ENCODE measurements at regions not wholly inside any gene's neighbourhood (a gene's known extent, or its start where the extent isn't known, plus 50 kb on each side); places are given as distances from the start of the nearest gene placed in this dataset.
A peak's percentile ranks its signal among the peaks of the same experiment; 100 is the strongest.

GRCh38 chr6:118761645-118762044, 110.3 kb upstream of the CEP85L start:
- no peak for TF ChIP-seq CTCF (IDR thresholded peaks at IDR 0.05; ENCODE audit: unreplicated experiment in 3 of 3)
- H3K4me1 Mint-ChIP-seq, result no peaks in the 10 kb centered on the region
- H3K9me3 Mint-ChIP-seq, result no peaks in the 10 kb centered on the region
- no peaks in the 10 kb centered on the region for H3K36me3 Mint-ChIP-seq (ENCODE audit: low read depth)
- H3K27ac Mint-ChIP-seq, result no peak overlapping the region
- H3K4me3 Mint-ChIP-seq, result no peak overlapping the region
- H3K27me3 Mint-ChIP-seq (ENCODE audit: low read depth), result no peaks in the 10 kb centered on the region

DNA sequence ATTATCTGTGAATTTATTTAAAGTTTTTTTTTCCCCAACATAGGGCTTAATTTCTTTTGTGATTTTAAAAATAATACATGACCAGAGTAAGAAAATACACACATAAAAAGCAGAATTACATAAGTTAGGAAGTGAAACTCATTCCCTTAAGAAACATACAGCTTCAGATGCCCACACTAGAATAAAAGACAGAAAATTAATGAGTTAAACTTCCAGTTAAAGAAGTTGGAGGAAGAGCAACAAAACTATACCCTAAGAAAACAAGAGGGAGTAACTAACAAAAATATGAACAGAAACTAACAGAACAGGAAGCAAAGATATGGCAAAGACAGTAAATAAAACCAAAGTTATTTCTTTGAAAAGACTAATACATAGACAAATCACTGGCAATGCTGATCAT, 107.6 kb upstream of the CEP85L start:
- TF ChIP-seq CTCF (IDR thresholded peaks at IDR 0.05; ENCODE audit: unreplicated experiment in 3 of 3), result no peak
- no peaks in the 10 kb centered on the region for H3K9me3 Mint-ChIP-seq
- H3K4me3 Mint-ChIP-seq, result no peak overlapping the region
- H3K36me3 Mint-ChIP-seq (ENCODE audit: low read depth), result no peaks in the 10 kb centered on the region
- no peak overlapping the region for H3K27ac Mint-ChIP-seq
- peaks cover 4% of the 10 kb centered on the region for H3K27me3 Mint-ChIP-seq (ENCODE audit: low read depth)
- no peaks in the 10 kb centered on the region for H3K4me1 Mint-ChIP-seq

DNA sequence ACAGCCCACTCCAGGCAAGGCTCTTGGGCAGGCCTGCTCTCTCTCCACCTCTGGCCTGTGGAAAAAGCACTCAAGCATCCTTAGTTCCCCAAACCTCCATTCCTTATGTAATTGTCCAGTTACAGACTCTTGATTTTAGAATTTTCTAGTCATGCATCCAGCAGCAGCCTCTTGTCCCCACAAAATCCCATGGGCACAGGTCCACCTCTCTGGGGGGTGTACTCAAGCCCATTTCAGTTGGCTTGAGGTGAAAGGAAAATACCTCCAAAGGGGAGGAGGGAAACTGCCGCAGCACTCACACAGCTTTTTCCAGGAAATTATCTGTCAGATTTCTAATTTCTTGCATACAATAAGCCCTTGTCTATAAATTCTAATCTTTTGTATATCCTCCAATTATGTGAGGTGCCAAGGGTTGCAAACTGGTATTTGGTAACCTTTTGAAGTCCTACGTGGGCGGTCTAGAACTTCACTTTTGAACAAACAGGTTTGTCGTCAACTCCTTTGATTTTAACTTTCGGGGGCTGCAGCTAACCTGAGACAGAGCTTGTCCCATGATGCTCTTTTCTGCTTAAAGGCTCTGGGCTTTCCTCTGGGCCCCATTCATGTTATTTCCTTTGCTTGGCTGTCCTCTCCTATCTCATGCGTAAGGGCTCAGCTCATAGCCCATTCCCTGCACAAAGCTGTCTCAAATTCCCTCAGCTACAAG, 104.7 kb upstream of the CEP85L start:
- no peak overlapping the region for H3K4me3 Mint-ChIP-seq
- TF ChIP-seq CTCF (IDR thresholded peaks at IDR 0.05; ENCODE audit: unreplicated experiment in 3 of 3), result no peak
- H3K36me3 Mint-ChIP-seq (ENCODE audit: low read depth), result no peaks in the 10 kb centered on the region
- peak overlapping the region in 1 of 3 experiments; percentile 17 for H3K27ac Mint-ChIP-seq
- no peaks in the 10 kb centered on the region for H3K9me3 Mint-ChIP-seq
- peaks cover 4% of the 10 kb centered on the region for H3K27me3 Mint-ChIP-seq (ENCODE audit: low read depth)
- H3K4me1 Mint-ChIP-seq, result no peaks in the 10 kb centered on the region

DNA sequence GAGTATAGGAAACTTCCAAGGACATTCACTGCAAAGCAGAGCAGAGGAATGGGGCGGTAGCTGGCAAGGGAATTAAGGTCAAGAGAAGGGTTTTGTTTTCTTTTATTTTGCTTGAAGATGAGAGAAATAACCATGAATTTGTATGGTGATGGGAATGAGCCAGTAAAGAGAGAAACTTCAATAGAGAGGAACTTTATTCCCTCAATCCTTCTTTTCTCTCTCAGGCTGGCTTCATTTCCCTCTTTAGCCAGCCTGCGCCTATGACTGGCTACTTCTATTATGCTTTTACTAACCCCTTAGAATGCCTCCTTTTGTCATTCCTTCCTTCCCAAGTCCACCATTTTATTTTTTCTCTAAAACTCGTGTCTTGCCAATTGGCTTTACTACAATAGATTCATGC, 101.4 kb upstream of the CEP85L start:
- H3K9me3 Mint-ChIP-seq, result no peaks in the 10 kb centered on the region
- H3K27me3 Mint-ChIP-seq (ENCODE audit: low read depth), result peaks cover 4% of the 10 kb centered on the region
- H3K4me3 Mint-ChIP-seq, result no peak overlapping the region
- H3K36me3 Mint-ChIP-seq (ENCODE audit: low read depth), result no peaks in the 10 kb centered on the region
- H3K4me1 Mint-ChIP-seq, result peaks cover 18% of the 10 kb centered on the region
- TF ChIP-seq CTCF (IDR thresholded peaks at IDR 0.05; ENCODE audit: unreplicated experiment in 3 of 3), result no peak
- H3K27ac Mint-ChIP-seq, result no peak overlapping the region

DNA sequence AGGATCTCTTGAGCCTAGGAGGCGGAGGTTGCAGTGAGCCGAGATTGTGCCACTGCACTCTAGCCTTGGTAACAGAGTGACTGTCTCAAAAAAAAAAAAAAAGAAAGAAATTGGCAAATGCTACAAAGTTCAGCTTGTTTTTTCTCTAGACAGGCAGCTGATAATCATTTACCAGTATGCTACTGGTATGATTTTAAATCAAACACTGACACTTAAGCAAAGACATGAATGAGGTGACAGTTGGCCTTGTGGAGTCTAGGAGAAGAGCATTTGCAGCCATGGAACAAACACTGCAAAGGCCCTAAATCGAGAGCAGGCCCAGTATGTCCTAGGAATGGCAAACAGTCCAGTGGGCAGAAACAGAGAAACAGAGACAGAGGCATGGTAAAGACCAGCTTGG, 99.7 kb upstream of the CEP85L start:
- H3K36me3 Mint-ChIP-seq (ENCODE audit: low read depth), result no peaks in the 10 kb centered on the region
- peaks cover 34% of the 10 kb centered on the region for H3K4me1 Mint-ChIP-seq
- no peak overlapping the region for H3K4me3 Mint-ChIP-seq
- peak overlapping the region in 1 of 3 experiments; percentile 28 for H3K27ac Mint-ChIP-seq
- peaks cover 10% of the 10 kb centered on the region for H3K27me3 Mint-ChIP-seq (ENCODE audit: low read depth)
- no peaks in the 10 kb centered on the region for H3K9me3 Mint-ChIP-seq
- no peak for TF ChIP-seq CTCF (IDR thresholded peaks at IDR 0.05; ENCODE audit: unreplicated experiment in 3 of 3)

DNA sequence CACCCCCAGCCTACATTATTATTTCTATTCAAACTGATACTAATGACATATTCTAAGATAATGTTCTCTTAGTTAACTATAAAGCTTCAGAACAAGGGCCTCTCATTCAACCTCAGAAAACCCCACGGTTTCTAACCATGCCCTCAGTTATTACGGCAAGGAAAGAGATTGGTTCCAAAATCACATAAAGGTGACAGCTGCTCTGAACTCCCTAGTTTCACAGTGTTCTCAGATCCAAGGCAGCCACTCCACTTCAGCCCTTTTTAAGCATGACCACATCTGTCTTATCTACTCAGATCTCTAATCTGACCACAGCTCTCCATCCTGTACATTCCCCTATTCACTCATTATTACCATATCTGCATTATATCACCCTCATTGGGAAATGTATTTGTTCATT, 98.8 kb upstream of the CEP85L start:
- no peak for TF ChIP-seq CTCF (IDR thresholded peaks at IDR 0.05; ENCODE audit: unreplicated experiment in 3 of 3)
- no peaks in the 10 kb centered on the region for H3K36me3 Mint-ChIP-seq (ENCODE audit: low read depth)
- peak overlapping the region in 1 of 3 experiments; percentile 22 for H3K27ac Mint-ChIP-seq
- H3K4me3 Mint-ChIP-seq, result no peak overlapping the region
- H3K27me3 Mint-ChIP-seq (ENCODE audit: low read depth), result peaks cover 13% of the 10 kb centered on the region
- peaks cover 43% of the 10 kb centered on the region for H3K4me1 Mint-ChIP-seq
- H3K9me3 Mint-ChIP-seq, result no peaks in the 10 kb centered on the region

Data from nephron (organoid).